ENCODE measurements at regions not wholly inside any gene's neighbourhood (a gene's known extent, or its start where the extent isn't known, plus 50 kb on each side); places are given as distances from the start of the nearest gene placed in this dataset.

- no peak for DNase-seq (ENCODE audit: low read depth)
Observed at GRCh38 chr2:2694746-2695145, 363.7 kb upstream of the MYT1L start.

DNA sequence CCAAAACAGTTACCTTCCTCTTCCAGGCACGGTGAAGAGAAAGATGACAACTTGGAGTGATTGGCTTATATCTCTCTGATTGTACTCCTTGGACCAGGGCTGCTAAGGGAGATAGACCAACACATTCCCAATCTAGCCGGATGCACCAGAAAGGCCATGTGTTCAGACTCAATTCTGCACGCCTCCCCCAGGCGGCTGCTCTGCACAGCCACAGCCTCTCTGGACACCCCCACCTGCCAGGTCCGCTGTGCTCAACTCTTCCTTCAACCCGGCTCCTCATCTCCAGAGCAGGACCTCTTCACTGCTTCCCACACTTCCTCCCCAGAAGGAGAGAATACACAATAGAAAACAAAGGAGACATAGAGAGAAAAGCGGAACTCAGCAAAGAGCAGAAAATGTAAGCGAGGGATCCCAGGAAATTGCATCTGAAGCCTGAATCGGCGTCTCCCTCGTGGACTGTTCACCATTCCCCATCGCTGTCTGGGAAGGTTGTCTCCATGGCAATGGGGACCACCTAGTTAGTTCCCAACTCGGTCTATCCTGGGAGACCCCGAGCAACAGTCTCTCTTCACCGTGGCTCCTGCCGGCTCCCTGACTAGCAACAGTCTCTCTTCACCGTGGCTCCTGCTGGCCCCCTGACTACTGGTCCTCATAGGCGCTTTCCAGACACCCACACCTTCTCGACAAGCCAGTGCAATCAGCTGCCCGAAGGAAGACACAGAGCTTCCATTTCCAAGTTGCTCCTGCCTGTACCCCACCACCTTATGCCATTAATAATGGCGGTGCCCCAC lies 361.7 kb upstream of the MYT1L start:
- DNase-seq (ENCODE audit: low read depth): no peak

- no peak for DNase-seq (ENCODE audit: low read depth)
Observed at GRCh38 chr2:2691419-2691818, 360.3 kb upstream of the MYT1L start.

- DNase-seq (ENCODE audit: low read depth): no peak
Observed at GRCh38 chr2:2690985-2691384, 359.9 kb upstream of the MYT1L start.

- DNase-seq (ENCODE audit: low read depth): no peak
Observed at GRCh38 chr2:2689306-2689705, 358.2 kb upstream of the MYT1L start.

DNA sequence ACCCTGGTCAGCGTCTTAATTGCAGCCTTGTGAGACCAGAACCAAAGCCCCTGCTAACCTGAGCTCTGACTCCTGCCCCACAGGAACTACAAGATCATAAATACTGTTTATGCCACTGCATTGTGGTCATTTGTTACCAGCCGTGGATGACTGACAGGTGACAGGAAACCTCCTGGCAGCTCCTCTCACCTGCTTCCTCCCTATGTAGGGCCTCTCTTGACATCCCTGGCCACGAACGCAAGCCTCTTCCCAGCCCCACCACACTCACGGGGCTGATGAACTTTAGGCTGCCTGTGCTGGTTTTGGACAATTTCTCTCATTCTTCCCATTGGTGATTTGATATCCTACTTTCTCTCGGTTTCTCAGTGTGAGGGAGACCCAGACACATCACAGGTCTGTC lies 357.2 kb upstream of the MYT1L start:
- DNase-seq (ENCODE audit: low read depth): no peak

DNA sequence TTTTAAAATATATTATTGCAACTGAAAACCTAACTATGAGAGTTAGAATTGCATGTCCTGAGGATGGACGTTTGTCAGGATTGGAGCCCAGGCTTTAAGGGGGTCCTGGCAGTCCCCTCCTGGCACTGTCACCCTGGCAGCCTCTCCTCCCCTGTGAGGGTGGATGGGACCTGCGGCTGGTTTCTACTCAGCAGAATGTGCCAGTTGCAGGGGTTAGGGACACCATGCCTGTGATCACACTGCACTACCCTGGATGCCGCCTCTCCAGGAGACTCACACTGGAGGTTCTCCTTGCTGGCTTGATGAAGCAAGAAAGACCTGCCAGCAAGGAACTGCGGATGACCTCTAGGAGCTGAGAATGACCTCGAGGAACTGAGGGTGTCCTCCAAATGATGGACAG lies 356.7 kb upstream of the MYT1L start:
- DNase-seq (ENCODE audit: low read depth): no peak

- no peak for DNase-seq (ENCODE audit: low read depth)
Observed at GRCh38 chr2:2686222-2686621, 355.1 kb upstream of the MYT1L start.

DNA sequence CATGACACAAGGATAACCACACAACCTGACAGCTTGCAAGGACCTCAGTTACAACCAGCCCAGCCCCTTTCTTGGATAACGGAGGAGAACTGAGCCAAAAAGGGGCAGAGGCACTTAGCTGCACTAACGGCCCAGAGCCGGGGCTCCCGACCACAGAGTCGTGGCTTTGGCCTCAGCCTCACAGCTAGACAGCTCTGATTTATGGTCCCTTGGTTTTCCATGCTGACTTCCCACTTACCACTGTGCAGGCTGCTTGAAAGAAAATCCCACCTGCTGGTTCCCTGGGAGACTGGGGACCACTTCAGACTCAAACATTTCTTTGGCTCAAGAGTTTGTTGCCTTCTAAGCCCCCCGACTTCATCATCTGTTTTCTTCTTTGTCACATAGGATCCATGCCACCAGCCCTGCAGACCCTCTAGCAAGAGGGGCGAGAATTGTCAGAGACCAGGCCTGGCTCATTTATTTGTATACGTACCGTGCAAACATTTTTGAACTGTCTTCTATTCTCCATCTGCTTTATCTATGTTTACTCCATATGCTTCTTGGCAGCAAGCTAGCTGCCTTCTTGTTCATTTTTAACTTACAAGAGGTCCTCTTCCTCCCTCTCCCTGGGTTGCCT lies 352.6 kb upstream of the MYT1L start:
- DNase-seq (ENCODE audit: low read depth): no peak

- DNase-seq (ENCODE audit: low read depth): no peak
Observed at GRCh38 chr2:2682700-2683342, 351.7 kb upstream of the MYT1L start.

GRCh38 chr2:2681711-2682251 lies 350.7 kb upstream of the MYT1L start:
- DNase-seq (ENCODE audit: low read depth): no peak

GRCh38 chr2:2681085-2681484 lies 350.0 kb upstream of the MYT1L start:
- no peak for DNase-seq (ENCODE audit: low read depth)

- DNase-seq (ENCODE audit: low read depth): no peak
Observed at GRCh38 chr2:2674831-2675230, 343.8 kb upstream of the MYT1L start.

DNA sequence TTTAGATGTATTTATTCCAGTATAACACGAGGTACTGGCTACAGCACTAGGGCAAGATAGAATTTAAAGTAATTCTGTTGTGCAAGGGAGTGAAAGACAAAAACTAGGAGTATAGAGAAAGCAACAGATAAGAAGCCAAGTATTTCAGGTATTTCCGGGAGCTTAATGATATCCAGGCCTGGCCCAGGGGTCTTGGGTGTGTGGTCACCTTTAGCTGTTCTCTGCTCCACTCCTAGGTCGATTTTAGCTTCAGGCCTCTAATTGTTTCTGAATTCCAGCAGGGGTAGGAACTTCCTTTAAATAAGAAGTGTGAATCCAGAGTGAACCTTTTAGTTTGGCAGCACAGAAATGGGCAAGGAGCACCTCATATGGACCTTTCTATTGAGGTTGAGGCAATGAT lies 342.3 kb upstream of the MYT1L start:
- DNase-seq (ENCODE audit: low read depth): no peak

GRCh38 chr2:2672249-2672648 lies 341.2 kb upstream of the MYT1L start:
- DNase-seq (ENCODE audit: low read depth): no peak

GRCh38 chr2:2671826-2672225 lies 340.8 kb upstream of the MYT1L start:
- DNase-seq (ENCODE audit: low read depth): no peak

DNA sequence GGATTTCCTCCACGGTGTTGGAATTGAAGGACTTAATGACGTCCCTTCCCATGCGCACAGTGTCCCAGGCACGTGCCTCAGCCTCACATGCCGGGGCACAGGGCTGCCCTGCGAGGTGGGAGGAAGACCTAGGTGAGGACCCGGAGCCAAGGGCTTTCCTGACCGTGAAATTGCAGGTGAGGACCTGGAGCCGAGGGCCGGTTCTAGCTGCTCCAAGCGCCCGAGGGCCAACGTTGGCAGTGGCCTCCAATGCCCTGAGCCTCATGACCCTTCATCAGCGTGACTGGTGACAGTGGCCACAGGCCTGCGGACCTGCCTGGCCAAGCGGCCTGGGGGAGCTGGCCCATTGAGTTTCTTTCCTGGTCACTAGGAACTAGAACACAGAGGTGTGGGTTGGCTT lies 338.2 kb upstream of the MYT1L start:
- no peak for DNase-seq (ENCODE audit: low read depth)

DNA sequence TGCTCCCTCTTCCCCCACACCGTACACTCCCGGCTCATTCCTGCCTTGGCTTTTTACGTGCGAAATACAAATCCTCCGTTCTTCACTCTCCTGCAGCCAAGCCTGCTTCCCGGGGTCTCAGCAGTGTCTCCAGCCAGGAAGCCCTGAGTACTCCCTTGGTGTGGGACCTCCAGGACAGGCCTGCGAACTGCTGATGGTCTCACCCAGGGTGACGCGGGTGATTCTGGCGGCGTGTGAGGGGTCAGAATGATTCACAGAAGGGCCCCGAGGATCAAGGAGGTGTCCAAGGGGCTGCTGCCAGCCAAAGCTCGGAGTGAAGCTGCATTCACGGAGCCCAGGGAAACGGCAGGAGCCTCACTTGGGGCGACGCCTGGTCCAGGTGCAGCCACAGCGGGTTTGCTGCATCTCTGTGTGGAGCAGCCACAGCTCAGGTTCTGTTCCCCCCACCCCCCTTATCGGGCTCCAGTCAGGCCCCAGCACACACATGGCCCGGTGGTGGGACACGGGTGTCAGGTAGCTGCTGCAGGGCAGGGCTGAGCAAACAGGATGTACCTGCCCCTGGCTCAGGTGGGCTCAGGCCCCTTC lies 337.7 kb upstream of the MYT1L start:
- no peak for DNase-seq (ENCODE audit: low read depth)

DNA sequence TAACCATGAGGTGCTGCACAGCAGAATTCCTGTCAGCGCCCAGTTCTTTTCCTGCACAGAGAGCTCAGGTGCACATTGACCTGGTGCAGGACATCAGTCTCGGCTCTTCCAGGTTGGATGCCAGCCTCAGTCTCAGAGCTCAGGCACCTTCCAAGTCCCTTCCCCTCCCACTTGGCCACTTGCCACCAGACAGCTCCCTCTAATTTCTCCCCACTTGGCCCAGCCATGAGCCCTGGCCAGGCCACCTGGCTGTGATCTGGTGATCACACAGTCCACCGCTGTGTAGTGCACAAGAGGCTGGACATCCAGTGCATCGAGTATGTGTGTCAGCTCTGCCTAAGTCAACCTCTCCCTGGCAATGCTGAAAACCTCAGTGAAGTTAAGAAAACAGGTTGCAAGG lies 336.6 kb upstream of the MYT1L start:
- DNase-seq (ENCODE audit: low read depth): no peak

DNA sequence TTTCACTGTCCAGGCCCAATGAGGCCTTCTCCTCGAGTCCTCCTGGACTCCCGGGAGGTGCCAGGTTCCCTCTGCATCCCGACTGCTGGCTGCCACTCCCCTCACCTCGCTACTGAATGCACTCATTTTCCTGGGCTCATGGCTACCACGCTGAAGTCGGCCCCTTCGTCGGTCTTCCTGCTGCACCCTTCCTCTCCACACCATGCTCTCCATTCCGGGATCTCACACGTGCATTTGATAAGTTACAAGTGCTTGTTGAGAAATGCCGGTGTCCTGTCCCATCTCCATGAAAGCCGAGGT lies 334.7 kb upstream of the MYT1L start:
- DNase-seq (ENCODE audit: low read depth): no peak

DNA sequence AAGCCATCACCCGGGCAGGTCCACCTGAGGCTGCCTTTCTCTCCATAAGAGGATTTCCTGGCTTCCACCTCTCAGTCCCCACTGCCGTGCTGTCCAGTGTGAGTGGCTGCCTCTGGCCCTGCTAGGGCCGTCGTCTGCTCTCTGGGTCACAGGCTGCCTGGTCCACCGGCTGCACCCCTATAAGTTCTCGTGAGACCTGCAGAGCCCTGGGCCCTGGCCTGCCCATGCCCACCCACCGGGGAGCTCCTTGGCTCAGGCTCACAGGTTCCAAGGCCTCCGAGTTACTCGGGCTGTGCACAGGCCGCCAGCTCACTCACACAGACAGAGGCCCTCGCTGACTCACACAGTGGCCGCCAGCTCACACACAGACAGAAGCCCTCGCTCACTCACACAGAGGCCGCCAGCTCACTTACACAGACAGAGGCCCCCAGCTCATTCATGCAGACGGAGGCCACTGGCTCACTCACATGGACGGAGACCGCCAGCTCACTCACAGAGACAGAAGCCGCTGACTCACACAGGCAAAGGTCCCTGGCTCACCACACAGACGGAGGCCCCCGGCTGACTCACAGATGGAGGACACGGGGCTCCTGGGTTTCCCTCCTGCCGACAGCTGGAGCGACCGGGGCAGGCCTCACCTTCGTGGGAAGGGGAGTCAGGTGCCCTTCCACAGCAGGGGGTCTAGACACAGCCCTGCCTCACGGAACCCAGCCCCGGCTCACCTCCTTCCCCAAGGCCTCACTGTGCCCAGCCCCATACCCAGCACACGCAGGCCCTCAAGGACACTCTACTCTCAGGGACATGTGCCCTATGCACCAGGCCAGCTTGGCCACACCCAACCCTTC lies 334.1 kb upstream of the MYT1L start:
- DNase-seq (ENCODE audit: low read depth): no peak

- no peak for DNase-seq (ENCODE audit: low read depth)
Observed at GRCh38 chr2:2663401-2664036, 332.4 kb upstream of the MYT1L start.

Measured in GM04503 (cell line).